Panc1 (cell line): ENCODE measurements at regions not wholly inside any gene's neighbourhood (a gene's known extent, or its start where the extent isn't known, plus 50 kb on each side); places are given as distances from the start of the nearest gene placed in this dataset.

Source experiments
- ATAC-seq: fragments of 200-7000 bp; cut with Tn5 transposase; 2 replicates; pipeline ENCODE4 v1.9.1; 2020; ENCODE audit warnings: mild to moderate bottlenecking, moderate library complexity
- BruUV-seq: library from RNA; stranded (reverse); fragments of 400-500 nt; replicated peaks from 2 replicates; lab custom pipeline; 2021; lab: Mats Ljungman, UMichigan
- CTCF ChIA-PET: fragments of 300-600 bp; sonication (Branson Sonifier 250); formaldehyde crosslinking; loops from one replicate; lab custom pipeline; 2022; ENCODE audit warnings: antibody characterized with exemption; lab: Charles Lee
- POLR2A ChIA-PET: fragments of 300-600 bp; sonication (Branson Sonifier 250); formaldehyde crosslinking; loops from one replicate; lab custom pipeline; 2022; ENCODE audit warnings: antibody characterized with exemption; lab: Charles Lee
- DNase-seq: peaks from one replicate; pipeline ENCODE4 v3.0.0-alpha.2; 2010; ENCODE audit warnings: low read depth, low spot score
- H3K27ac ChIP-seq: 2 replicates; pipeline ENCODE4 v1.5.1; 2011; ENCODE audit warnings: mild to moderate bottlenecking, low read length, inconsistent platforms
- H3K27me3 ChIP-seq: fragments of 200-500 bp; sonication (Bioruptor generic); 2 replicates; pipeline ENCODE4 v1.6.0; 2014; ENCODE audit warnings: low read length, inconsistent platforms; ENCODE audit not compliant: control insufficient read depth, insufficient read depth
- H3K36me3 ChIP-seq: fragments of 200-500 bp; sonication (Bioruptor generic); 2 replicates; pipeline ENCODE4 v1.5.1; 2014; ENCODE audit warnings: inconsistent platforms, mild to moderate bottlenecking, low read length, moderate library complexity; ENCODE audit not compliant: control insufficient read depth, insufficient read depth
- H3K4me1 ChIP-seq: 2 replicates; pipeline ENCODE4 v1.5.1; 2011; ENCODE audit warnings: inconsistent platforms, mild to moderate bottlenecking, low read length, moderate library complexity; ENCODE audit not compliant: control insufficient read depth, insufficient read depth
- H3K4me3 ChIP-seq, 2 experiments: 2 replicates each; pipeline ENCODE4 v1.5.1; 2011 to 2012; ENCODE audit warnings: low read depth in 2 of 2, low read length in 2 of 2, mild to moderate bottlenecking in 2 of 2, inconsistent platforms in 1 of 2, moderate library complexity in 1 of 2
- H3K9me3 ChIP-seq: fragments of 200-500 bp; sonication (Bioruptor generic); 2 replicates; pipeline ENCODE4 v1.5.1; 2014; ENCODE audit warnings: low read depth, mild to moderate bottlenecking, inconsistent platforms, low read length, moderate library complexity; ENCODE audit not compliant: control insufficient read depth, insufficient read depth
- POLR2AphosphoS5 ChIP-seq: IDR thresholded peaks from 2 replicates; pipeline ENCODE4 v1.6.1; 2012; ENCODE audit warnings: mild to moderate bottlenecking, low read depth, low read length, moderate library complexity
- REST ChIP-seq, 2 experiments: IDR thresholded peaks; 2 replicates each; pipeline ENCODE4 v1.6.1; 2011 to 2012; ENCODE audit warnings: low read depth in 2 of 2, control low read depth in 1 of 2, low read length in 1 of 2, mild to moderate bottlenecking in 1 of 2, moderate library complexity in 1 of 2; ENCODE audit not compliant: insufficient read depth in 1 of 2
- SIN3A ChIP-seq: IDR thresholded peaks from 2 replicates; pipeline ENCODE4 v1.6.1; 2012; ENCODE audit warnings: low read depth, mild to moderate bottlenecking, low read length, moderate library complexity, borderline replicate concordance; ENCODE audit not compliant: insufficient read depth
- TCF7L2 ChIP-seq: IDR thresholded peaks from 2 replicates; pipeline ENCODE4 v1.6.1; 2011; ENCODE audit warnings: mild to moderate bottlenecking, low read depth, low read length, inconsistent platforms
- in situ Hi-C: cut with HindIII; loops from 2 replicates; pipeline ENCODE4 v1.10.0; 2016; ENCODE audit warnings: low sequenced_read_pairs, low pct_unique_long_range_greater_than_20kb
- intact Hi-C: fragments of 100-400 bp; cut with micrococcal nuclease; formaldehyde crosslinking; loops from one replicate; pipeline ENCODE4 v1.10.0; 2022; ENCODE audit not compliant: unreplicated experiment
- TF ChIP-seq, protein P1 (sequence below): fragments of 450-650 bp; IDR thresholded peaks from 2 replicates; pipeline ENCODE4 v1.5.1; 2017; ENCODE audit warnings: mild to moderate bottlenecking

GRCh38 chr3:176896165-176896564 is 301.1 kb downstream of the TBL1XR1 start:
- in situ Hi-C loops = no loop called here
- ATAC-seq (no peak), DNase-seq (no peak)
- Histone ChIP-seq H3K9me3 (no peaks in the 10 kb centered on the region), H3K27me3 (no peaks in the 10 kb centered on the region), H3K36me3 (no peaks in the 10 kb centered on the region), H3K27ac (no peak overlapping the region), H3K4me1 (no peaks in the 10 kb centered on the region), H3K4me3 (no peak overlapping the region)
- POLR2A ChIA-PET = no interaction called here
- TF ChIP-seq SIN3A = no peak
- TF ChIP-seq, protein P1, sequence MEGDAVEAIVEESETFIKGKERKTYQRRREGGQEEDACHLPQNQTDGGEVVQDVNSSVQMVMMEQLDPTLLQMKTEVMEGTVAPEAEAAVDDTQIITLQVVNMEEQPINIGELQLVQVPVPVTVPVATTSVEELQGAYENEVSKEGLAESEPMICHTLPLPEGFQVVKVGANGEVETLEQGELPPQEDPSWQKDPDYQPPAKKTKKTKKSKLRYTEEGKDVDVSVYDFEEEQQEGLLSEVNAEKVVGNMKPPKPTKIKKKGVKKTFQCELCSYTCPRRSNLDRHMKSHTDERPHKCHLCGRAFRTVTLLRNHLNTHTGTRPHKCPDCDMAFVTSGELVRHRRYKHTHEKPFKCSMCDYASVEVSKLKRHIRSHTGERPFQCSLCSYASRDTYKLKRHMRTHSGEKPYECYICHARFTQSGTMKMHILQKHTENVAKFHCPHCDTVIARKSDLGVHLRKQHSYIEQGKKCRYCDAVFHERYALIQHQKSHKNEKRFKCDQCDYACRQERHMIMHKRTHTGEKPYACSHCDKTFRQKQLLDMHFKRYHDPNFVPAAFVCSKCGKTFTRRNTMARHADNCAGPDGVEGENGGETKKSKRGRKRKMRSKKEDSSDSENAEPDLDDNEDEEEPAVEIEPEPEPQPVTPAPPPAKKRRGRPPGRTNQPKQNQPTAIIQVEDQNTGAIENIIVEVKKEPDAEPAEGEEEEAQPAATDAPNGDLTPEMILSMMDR = no peak
- TF ChIP-seq TCF7L2 = no peak
- no peak for TF ChIP-seq REST (IDR thresholded peaks at IDR 0.05; ENCODE audit: insufficient read depth in 1 of 2, low read depth in 2 of 2, low read length in 1 of 2)
- TF ChIP-seq POLR2AphosphoS5 = no peak
- BruUV-seq = no TSS peak
- CTCF ChIA-PET = no interaction called here
- intact Hi-C loops = no loop called here

DNA sequence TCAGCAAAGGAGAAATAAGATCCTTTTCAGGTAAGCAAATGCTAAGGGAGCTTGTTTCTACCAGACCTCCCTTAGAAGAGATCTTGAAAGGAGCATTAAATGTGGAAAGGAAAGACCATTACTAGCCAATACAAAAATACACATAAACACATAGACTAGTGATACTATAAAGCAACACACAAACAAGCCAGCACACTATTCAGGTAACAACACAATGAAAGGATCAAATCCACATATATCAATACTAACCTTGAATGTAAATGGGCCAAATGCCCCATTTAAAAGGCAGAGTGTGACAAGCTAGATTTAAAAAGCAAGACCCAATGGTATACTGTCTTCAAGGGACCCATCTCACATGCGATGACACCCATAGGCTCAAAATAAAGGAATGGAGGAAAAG is 317.6 kb downstream of the TBL1XR1 start:
- POLR2A ChIA-PET = no interaction called here
- H3K27ac ChIP-seq = no peak overlapping the region
- DNase-seq = no peak
- intact Hi-C loops = no loop called here
- in situ Hi-C loops = no loop called here
- no TSS peak for BruUV-seq
- H3K4me1 ChIP-seq = no peaks in the 10 kb centered on the region
- TF ChIP-seq, protein P1 = no peak
- TF ChIP-seq REST (IDR thresholded peaks at IDR 0.05; ENCODE audit: insufficient read depth in 1 of 2, low read depth in 2 of 2, low read length in 1 of 2) = no peak
- TF ChIP-seq TCF7L2 = no peak
- TF ChIP-seq SIN3A = no peak
- no peak for TF ChIP-seq POLR2AphosphoS5
- H3K9me3 ChIP-seq = no peaks in the 10 kb centered on the region
- H3K4me3 ChIP-seq = no peak overlapping the region
- ATAC-seq = no peak
- H3K36me3 ChIP-seq = no peaks in the 10 kb centered on the region
- CTCF ChIA-PET = no interaction called here
- no peaks in the 10 kb centered on the region for H3K27me3 ChIP-seq
